ENCODE measurements at regions not wholly inside any gene's neighbourhood (a gene's known extent, or its start where the extent isn't known, plus 50 kb on each side); places are given as distances from the start of the nearest gene placed in this dataset.

DNA sequence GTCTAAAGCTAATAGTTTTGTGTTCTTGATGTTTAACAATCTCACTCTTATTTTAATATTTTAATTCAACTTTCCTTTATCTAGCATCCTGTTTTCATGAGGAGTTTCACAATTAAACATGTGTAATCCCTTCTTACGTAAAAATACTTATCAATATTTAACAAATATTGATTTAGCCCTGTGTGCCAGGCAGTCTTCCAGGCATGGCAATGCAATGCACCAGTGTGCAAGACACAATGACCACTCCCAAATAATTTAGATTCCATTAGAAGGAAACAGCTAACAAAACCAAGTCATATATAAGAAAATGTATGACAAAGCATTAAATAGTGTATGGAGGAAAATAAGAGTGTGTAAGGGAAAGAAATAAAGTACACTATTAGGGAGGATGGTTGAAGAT is 627.1 kb upstream of the ARPP21 start:
- DNase-seq (ENCODE audit: low read depth): no peak
- no peak overlapping the region for H3K4me3 ChIP-seq (ENCODE audit: low read depth, low read length)
- TF ChIP-seq POLR2A (IDR thresholded peaks at IDR 0.05; ENCODE audit: extremely low read depth, insufficient read length) (no peak), MYC (IDR thresholded peaks at IDR 0.05; ENCODE audit: low read depth, low read length) (no peak)
- TF ChIP-seq, protein P1, sequence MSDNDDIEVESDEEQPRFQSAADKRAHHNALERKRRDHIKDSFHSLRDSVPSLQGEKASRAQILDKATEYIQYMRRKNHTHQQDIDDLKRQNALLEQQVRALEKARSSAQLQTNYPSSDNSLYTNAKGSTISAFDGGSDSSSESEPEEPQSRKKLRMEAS (IDR thresholded peaks at IDR 0.05; ENCODE audit: low read depth, low read length): no peak
- TF ChIP-seq, protein P2, sequence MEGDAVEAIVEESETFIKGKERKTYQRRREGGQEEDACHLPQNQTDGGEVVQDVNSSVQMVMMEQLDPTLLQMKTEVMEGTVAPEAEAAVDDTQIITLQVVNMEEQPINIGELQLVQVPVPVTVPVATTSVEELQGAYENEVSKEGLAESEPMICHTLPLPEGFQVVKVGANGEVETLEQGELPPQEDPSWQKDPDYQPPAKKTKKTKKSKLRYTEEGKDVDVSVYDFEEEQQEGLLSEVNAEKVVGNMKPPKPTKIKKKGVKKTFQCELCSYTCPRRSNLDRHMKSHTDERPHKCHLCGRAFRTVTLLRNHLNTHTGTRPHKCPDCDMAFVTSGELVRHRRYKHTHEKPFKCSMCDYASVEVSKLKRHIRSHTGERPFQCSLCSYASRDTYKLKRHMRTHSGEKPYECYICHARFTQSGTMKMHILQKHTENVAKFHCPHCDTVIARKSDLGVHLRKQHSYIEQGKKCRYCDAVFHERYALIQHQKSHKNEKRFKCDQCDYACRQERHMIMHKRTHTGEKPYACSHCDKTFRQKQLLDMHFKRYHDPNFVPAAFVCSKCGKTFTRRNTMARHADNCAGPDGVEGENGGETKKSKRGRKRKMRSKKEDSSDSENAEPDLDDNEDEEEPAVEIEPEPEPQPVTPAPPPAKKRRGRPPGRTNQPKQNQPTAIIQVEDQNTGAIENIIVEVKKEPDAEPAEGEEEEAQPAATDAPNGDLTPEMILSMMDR (IDR thresholded peaks at IDR 0.05; ENCODE audit: low read depth, low read length): no peak

DNA sequence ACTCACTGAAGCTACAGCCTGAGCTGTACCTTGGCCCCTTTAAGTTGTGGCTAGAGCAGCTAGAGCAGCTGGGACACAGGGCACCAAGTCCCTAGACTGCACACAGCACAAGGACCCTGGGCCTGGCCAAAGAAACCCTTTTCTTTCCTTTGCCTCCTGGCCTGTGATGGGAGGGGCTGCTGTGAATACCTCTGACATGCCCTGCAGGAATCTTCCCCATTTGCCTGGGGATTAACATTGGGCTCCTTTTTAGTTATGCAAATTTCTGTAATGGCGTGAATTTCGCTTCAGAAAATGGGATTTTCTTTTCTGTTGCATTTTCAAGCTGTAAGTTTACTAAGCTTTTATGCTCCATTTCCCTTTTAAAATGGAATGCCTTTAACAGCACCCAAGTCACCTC is 611.2 kb upstream of the ARPP21 start:
- no peak overlapping the region for H3K4me3 ChIP-seq (ENCODE audit: low read depth, low read length)
- TF ChIP-seq, protein P2 (IDR thresholded peaks at IDR 0.05; ENCODE audit: low read depth, low read length): no peak
- TF ChIP-seq POLR2A (IDR thresholded peaks at IDR 0.05; ENCODE audit: extremely low read depth, insufficient read length) (no peak), MYC (IDR thresholded peaks at IDR 0.05; ENCODE audit: low read depth, low read length) (no peak)
- TF ChIP-seq, protein P1 (IDR thresholded peaks at IDR 0.05; ENCODE audit: low read depth, low read length): no peak
- no peak for DNase-seq (ENCODE audit: low read depth)

DNA sequence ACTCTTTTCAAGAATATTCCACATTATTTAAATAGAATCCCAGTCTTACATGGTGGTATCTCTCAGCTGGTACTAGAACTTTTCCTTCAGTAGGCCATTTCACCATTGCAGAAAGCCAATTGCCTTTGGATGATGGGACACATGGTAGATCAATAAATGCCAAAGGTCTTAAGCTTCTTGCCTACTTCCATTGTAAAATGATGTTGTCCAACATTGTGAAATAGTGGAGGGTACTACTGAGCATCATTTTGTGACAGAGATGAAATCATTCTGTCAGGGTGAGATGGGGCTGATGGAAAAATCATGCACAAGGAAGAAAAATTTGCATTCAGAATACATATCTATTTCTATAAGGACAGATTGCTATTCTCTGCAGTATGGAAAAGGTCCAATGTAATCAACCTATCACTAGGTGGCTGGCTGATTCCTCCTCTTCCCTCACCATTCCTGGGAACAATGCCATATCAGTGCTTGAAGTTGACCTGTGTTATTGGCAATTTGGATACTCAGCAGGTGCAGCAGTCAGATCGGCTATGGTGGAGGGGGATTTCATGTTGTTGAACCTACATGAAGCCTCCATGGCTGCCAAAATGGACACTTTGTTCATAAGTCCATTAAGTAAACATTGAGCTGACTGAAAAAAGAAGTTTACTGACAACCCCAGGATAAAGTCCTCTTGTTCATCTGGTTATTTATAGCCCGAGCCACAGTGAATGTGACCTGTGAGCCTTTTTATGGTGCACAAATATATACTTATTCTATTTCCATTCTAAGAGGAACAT is 596.9 kb upstream of the ARPP21 start:
- no peak for DNase-seq (ENCODE audit: low read depth)
- TF ChIP-seq MYC (IDR thresholded peaks at IDR 0.05; ENCODE audit: low read depth, low read length): no peak
- TF ChIP-seq, protein P1 (IDR thresholded peaks at IDR 0.05; ENCODE audit: low read depth, low read length): no peak
- TF ChIP-seq, protein P2 (IDR thresholded peaks at IDR 0.05; ENCODE audit: low read depth, low read length): no peak
- no peak for TF ChIP-seq POLR2A (IDR thresholded peaks at IDR 0.05; ENCODE audit: extremely low read depth, insufficient read length)
- H3K4me3 ChIP-seq (ENCODE audit: low read depth, low read length): no peak overlapping the region

DNA sequence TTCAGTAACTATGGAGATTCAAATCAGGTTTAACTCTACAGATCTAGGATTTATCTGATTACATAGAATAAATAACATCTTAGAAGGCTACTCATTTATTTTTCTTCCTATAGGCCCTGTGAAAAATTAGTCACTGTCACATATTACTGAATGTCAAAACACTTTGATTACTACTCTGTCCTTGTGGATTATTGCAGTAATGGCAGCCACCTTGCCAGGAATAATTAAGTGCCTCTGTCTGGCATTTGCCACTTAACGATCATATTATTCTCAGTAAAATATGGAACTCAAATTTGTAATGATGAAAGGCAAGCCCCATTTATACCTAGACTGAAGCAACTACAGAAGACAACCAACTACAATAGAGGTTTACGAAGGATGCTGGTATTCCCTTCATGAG is 596.3 kb upstream of the ARPP21 start:
- DNase-seq (ENCODE audit: low read depth): no peak
- H3K4me3 ChIP-seq (ENCODE audit: low read depth, low read length): no peak overlapping the region
- TF ChIP-seq POLR2A (IDR thresholded peaks at IDR 0.05; ENCODE audit: extremely low read depth, insufficient read length) (no peak), MYC (IDR thresholded peaks at IDR 0.05; ENCODE audit: low read depth, low read length) (no peak)
- TF ChIP-seq, protein P1 (IDR thresholded peaks at IDR 0.05; ENCODE audit: low read depth, low read length): no peak
- TF ChIP-seq, protein P2 (IDR thresholded peaks at IDR 0.05; ENCODE audit: low read depth, low read length): no peak

DNA sequence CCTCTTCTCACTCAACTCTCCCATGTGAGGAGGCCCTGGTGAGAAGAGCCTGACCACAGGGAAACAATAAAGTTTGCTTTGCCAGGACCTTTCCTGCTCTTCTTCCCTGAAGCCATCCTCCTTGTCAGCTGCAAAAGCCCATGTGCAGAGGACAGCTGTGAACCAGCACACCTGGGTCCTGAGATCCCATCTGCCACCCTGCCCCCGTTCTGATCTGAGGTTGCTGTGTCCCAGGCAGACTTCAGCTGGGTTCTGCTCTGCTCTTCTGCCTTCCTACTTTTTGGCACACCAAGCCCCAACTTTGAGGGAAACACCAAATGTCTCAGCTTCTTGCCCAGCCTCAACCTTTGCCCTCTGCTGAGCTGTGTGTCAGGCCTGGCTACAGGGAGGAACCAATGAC is 595.1 kb upstream of the ARPP21 start:
- TF ChIP-seq, protein P1 (IDR thresholded peaks at IDR 0.05; ENCODE audit: low read depth, low read length): no peak
- no peak for TF ChIP-seq MYC (IDR thresholded peaks at IDR 0.05; ENCODE audit: low read depth, low read length)
- TF ChIP-seq, protein P2 (IDR thresholded peaks at IDR 0.05; ENCODE audit: low read depth, low read length): no peak
- TF ChIP-seq POLR2A (IDR thresholded peaks at IDR 0.05; ENCODE audit: extremely low read depth, insufficient read length): no peak
- no peak for DNase-seq (ENCODE audit: low read depth)

More for the DNA sequence above, 595.1 kb upstream of the ARPP21 start:
- no peak overlapping the region for H3K4me3 ChIP-seq (ENCODE audit: low read depth, low read length)
